HG02588 (cell line): ENCODE measurements at regions not wholly inside any gene's neighbourhood (a gene's known extent, or its start where the extent isn't known, plus 50 kb on each side); places are given as distances from the start of the nearest gene placed in this dataset.
"Not testable (repeated sequence)": the region's sequence is repeated elsewhere in the genome, so short reads cannot be mapped to it uniquely, and the experiment has no call there.

Experiments used
- ATAC-seq: cut with Tn5 transposase; IDR thresholded peaks from one replicate; pipeline ENCODE4 v1.9.1; 2021; ENCODE audit warnings: mild to moderate bottlenecking, moderate library complexity; ENCODE audit not compliant: unreplicated experiment

DNA sequence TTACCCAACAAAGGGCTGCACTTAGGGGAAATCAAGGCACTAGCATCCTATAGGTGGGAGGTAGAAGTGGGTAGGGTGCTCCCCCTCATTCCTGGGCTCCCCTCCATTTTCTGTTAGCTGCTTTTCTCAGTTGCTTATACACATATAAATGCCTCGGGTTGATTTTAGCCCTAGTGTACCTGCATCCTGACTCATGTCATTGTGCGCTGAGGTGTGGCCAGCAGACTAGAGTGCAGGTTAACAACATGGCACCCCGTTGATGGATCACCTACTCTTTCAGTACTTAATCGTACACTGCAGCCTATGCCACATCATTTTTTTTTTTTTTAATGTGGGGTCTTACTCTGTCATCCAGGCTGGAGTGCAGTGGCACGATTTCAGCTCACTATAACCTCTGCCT, 144.0 kb upstream of the ITGB1 start:
- no peak for ATAC-seq

DNA sequence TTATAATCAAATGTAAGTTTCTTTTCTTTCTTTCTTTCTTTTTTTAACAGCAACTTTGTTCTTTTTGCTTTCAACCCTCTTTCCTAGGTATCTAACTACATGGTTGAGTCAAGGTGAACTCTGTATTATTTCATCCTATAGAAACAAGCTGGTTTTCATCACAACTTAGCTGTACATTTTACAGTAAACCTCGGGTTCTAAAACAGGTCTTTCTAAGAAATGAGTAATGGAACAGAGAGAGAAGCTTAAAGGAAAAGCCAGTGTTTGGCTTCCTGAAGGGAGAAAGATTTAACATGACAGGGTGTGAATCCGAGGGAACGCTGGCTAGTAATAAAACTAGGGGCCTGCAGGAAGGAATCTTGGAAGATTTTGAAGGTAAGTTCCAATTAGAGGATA, 143.4 kb upstream of the ITGB1 start:
- ATAC-seq: no peak

DNA sequence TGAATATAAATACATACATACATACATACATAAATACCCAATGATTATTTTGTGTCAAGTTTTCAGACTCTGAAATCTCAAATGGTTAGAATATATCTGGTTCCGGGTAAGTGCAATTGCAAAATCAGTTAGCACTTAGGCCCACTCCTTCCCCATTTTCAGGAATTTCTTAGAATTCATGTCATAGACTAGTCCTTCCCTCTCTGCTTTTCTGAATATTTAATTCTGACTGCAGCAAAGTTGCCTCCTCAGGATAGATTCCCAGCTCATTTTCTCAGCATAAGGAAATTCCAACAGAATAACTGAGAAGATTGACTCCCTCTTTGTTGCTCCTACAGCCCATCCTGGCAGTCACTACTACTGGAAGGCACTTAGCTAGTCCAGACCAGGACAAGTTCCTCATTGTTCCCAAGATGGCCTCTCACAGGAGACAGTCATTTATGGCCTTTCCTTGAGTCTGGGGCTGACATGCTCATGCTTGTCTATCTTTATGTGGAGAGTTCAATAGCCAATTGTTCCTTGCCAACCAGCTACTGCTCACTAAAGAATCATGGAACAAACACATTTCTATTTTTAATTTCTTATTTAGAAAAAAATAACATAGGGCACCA, 142.9 kb upstream of the ITGB1 start:
- no peak for ATAC-seq

DNA sequence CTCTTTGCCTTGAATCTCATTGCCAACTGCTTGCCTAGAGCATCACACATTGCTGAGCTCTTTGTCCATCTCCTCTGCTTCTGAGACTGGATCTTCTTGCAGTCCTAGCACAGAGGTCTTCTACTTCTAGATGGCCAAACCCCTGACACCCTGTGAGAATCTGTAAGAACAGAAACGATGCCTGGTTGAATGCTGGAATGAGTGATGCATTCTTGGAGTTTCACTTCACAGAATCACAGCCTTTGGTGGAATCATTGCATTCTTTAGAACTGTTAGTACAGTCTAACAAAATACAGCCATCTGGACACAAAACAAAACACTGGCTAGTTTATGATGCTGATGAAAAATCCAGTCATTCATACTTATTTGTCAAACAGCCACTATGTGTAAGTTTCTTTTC, 141.7 kb upstream of the ITGB1 start:
- no peak for ATAC-seq

DNA sequence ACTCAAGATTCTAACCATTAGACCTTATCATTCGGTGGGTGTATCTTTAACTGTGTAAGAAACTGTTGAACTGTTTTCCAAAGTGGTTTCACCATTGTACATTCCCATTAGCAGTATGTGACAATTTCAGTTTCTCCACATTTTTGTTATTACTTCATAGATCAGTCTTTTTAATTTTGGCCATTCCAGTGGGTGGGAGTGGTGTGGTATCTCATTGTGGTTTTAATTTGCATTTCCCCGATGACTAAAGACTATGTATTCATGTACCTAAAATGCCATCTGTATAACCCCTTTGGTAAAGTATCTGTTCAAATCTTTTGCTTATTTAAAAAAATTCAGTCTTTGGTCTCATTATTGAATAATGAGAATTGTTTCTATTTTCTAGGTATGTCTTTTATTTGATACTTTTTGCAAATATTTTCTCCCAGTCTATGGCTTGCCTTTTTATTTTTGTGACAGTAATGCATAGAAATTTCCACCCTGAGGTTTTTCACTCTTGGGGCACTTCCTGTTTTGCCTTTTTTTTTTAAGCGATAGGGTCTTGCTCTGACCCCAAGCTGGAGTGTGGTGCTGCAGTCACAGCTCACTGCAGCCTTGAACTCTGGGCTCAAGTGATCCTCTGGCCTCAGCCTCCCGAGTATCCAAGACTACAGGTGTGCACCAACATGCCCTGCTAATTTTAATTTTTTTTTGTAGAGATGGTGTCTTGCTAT, 141.1 kb upstream of the ITGB1 start:
- no peak for ATAC-seq

DNA sequence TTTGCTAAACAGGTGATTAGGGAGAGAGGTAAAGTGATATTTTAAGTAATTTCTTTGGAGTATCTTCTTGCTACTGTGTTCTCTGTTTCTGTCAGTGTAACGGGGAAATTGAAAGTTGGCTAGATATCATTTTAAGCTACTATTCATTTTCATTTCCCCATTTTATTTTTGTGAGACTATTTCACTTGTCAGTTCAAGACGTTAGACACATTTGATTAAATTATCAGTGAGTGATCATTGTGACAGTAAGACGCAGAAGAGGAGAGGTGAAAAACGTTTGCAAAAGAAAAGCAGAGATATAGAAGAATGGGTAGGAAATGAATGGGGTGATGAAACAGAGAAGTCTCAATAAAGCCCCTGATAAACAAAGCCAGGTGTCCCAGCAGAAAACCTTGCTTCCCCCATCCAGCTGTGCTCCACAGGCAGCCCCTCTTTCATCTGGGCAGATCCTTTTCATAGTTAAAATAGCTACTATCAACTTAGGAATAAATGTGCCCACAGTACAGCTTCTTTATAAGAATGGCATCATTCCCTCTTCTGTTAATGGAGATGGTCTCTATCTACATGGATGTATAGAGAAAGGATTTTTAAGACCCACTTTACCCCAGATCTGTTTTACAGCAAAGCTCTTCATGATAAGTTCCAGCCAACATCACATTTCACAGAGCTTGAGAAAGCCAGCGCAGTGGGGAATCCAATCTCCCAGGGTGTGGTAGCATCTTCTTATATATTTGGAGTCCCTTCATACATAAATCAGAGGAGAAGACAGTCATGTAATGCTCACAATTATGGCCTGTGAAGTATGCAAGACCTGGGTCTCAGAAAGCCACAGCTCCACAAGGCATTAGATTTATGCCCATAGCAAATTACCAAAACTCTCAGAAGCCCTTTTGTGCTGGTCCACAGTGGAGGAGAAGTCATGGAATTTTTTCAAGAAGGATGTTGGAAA, 138.1 kb upstream of the ITGB1 start:
- ATAC-seq: no peak

DNA sequence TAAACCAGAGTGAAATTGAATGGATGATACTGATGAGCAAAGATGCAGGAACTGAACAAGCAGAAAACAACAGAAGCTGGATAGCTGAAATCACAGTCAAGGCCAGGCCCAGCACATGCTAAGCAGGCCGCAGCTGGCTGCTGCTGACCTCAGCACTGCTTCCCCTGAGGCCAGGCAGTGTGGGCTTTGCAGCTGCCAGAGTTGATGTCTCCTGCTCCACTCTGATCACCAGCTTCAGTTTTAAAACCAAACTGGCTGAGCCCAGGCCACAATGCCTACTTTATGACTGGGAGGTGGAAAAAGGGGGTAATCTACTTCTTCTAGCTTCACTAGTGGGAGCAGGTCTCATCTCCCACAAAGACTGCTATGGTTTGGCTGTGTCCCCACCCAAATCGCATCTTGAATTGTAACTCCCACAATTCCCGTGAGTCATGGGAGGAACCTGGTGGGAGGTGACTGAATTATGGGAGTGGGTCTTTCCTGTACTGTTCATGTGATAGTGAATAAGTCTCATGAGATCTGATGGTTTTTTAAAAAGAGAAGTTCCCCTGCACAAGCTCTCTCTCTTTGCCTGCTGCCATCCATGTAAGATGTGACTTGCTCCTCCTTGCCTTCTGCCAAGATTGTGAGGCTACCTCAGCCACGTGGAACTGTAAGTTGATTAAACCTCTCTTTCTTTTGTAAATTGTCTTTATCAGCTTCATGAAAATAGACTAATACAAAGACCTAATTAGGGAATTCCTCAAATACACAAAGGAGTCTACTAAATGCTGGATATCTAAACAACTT, 136.4 kb upstream of the ITGB1 start:
- ATAC-seq: no peak

DNA sequence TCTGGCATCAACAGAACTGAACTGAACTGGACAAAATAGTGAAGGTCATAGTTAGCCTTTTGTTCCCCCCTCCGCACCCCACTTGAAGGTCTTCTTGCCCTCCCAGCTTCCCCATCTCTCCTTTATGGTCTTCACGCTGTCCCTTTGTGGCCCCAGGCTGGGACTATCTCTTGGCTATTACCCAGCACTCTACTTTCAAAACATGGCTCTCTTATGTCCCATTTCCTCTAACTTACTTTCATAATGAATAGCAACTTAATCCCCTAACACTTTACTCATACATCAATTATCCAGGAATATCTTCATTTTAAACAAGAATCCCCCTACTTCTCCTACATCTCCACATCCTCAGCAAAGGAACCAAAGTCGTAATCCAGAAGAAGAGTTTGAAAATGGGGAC, 135.3 kb upstream of the ITGB1 start:
- peak; percentile 48 for ATAC-seq

DNA sequence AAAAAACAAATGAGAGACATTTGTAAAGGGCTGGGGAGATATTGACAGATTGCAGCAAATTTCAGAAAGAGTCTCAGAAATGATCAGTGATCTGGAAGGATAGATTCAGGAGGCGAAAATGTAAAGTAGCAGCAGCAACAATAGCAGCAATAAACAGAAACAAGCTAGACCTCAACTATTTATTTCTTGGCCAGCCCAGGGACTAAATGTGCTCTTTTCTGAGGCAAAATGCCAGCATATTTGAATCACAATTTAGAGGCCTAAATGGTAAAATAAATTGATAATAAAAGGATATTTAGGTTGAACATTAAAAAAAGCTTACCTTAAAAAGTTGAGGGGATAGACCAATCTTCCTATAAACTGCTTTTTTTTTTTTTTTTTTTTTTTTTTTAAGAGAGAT, 134.6 kb upstream of the ITGB1 start:
- no peak for ATAC-seq

DNA sequence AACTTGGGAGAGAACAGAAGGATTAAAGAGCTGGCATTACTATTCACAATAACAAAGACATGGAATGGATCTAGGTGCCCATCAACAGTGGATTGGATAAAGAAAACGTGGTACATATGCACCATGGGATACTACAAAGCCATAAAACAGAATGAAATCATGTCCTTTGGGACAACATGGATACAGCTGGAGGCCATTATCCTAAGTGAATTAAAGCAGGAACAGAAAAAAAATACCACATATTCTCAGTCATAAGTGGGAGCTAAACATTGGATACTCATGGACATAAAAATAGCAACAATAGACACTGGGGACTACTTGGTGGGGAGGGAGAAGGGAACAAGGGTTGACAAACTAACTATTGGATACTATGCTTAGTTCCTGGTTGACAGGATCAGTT, 133.2 kb upstream of the ITGB1 start:
- ATAC-seq: no peak

DNA sequence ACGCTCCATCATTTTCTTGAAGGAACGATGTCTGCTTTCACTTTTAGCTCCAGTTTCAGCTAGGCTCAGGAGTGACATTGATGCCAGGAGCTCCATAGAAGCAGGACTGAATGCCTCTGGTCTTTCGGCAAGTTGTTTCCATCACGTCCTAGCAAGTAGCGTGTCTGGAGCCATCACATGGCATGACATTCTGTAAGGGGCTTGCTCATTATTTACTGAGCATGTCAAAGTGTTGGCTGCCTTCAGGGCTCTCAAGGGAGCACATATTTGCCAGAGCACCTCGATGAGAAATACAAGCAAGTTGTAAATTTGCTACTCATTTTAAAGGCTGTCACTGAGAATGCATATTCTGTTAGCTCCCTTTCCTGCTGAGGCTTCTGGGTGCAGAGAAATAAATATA, 131.0 kb upstream of the ITGB1 start:
- ATAC-seq: no peak

DNA sequence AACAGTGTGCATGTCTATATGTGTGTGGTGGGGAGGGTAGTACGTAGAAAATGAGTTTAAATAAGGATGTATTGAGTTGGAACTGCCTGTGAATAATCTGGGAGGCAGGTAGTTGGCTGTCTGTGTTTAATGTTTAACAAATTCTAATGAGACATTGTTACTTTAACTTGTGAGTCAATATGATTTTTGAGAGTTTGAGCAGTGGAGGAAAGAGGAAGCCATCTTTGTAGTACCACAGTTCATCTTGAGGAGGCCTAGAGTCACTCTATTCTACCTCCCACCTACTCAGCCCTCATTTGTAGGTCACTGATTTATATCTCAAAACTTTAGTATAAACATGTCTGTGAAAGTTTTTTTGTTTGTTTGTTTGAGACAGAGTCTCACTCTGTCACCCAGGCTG, 129.9 kb upstream of the ITGB1 start:
- ATAC-seq: no peak

DNA sequence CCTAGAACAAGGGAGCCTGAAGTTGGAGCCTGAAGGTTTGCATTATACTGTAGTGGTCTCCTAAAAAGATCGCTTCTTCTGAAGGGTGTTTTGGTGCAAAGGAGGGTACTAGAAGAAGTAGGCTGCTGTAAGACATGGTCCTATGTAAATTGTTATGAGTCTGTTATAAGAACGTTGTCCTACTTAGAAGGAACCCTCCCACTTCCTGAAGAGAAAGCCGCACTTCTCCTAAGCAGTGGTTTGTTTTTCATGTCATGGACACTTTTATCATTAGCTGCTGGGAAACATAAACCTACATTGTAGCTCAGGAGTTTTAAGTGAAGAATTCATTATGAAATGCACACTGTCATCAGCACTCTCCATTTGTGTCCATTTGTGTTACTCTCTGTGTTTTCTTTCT, 129.1 kb upstream of the ITGB1 start:
- no peak for ATAC-seq

DNA sequence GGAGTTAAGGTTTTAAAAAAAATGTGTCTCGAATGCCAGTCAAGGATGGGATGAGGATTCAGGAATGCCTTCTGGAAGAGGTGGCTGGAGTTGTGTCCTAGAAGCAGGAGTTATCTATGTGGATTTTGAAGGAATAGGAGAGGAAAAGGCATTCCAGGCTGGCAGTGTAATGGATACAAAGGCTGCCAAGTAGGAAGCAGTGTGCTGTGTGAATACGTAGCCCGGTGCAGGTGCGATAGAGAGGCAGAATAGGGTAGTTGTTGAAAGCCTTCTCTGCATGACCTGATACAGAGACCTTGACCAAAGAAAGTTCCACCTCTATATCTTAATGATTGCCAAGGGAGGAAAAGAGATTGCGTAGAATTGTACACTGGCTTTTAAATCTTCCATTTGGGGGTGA, 128.1 kb upstream of the ITGB1 start:
- no peak for ATAC-seq

DNA sequence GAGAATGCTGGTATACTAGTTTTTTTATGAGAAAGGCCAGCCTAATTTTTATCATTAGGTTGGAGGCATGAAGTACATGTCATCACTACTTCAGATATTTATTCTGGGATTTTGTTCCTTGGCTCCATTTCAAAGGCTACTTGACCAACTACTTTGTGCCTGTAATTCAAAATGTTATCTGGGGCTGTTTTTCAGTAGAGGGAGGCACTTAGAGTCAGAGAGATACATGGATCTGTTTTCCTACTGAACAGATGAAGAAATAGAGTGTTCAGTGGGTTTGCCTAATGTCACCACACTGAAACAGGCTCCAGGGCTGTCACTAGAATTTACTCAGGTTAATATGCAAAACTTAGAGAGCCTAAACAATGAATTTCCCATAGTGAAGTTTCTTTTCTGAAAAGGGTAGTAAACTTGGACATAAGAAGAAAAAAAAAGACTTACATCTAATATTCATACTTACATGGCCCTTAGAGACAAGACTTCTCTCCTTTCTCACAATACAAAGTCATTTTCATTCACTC, 127.3 kb upstream of the ITGB1 start:
- no peak for ATAC-seq

DNA sequence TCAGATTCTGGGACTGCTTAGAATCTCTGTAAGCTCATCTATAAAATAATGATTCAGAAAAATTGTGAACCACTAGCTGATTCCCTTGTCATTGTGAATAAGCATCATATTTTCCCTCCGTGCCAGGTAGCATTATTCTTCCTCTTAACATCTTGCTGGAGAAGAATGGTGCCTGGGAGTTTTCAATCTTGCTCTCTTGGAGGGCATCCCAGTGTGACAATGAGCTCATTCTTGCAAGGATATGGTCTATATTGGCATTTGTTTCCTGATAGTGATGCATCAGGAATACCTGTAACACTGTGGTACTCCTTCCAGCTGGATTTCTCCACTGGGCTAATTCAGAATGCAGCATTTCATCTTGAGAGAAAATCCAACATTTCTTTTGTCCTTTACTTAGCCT, 126.4 kb upstream of the ITGB1 start:
- no peak for ATAC-seq

DNA sequence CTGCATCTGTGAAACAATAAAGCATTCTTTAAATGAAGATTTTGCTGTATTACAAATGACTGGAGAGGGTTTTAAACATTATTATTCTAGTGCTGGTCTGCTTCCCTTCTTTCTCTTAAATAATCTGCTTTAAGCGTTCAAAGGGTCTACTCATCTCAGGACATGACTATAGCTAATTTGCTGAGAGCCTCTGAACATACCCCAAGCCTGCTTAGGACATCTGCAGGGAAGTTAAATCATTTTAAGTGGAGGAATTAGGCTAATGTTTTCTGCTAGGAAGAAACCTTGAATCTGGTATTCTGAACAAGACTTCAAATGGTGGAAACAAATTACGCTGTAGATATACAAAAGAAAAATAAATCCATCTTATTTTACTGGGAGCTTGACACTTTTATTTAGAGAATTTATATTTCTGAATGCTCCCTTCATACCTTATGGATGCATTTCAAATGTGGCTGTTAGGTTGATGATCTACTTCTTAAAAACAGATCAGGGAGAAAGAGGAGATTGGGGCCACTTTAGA, 124.4 kb upstream of the ITGB1 start:
- no peak for ATAC-seq

DNA sequence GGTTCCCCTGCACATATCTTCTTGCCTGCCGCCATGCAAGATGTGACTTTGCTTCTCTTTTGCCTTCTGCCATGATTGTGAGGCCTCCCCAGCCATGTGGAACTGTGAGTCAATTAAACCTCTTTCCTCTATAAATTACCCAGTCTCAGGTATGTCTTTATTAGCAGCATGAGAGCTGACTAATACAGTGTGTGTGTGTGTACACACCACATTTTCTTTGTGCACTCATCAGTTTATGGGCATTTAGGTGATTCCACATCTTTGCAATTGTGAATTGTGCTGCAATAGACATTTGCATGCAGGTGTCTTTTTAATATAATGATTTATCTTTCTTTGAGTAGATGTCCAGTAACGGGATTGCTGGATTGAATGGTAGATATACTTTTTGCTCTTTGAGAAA, 122.4 kb upstream of the ITGB1 start:
- not testable (repeated sequence) for ATAC-seq

DNA sequence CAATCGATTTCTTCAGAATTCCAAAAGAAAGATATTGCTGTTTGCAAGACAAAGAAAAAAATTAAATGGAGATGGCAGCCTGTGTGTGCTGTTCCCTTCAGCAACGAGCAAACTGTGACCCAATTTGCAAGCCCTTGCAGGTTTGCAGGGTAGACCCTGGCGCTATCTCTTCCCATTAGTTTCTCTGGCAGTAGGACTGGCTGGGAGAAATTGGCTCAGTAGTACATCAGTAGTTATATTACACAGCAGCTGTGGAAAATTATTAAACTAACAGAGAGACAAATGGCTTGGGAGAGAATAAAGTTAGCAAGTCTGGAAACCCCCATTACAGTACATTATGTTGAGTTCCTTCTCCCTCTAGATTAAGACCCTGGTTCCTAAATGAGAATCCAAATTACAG, 116.4 kb upstream of the ITGB1 start:
- no peak for ATAC-seq

DNA sequence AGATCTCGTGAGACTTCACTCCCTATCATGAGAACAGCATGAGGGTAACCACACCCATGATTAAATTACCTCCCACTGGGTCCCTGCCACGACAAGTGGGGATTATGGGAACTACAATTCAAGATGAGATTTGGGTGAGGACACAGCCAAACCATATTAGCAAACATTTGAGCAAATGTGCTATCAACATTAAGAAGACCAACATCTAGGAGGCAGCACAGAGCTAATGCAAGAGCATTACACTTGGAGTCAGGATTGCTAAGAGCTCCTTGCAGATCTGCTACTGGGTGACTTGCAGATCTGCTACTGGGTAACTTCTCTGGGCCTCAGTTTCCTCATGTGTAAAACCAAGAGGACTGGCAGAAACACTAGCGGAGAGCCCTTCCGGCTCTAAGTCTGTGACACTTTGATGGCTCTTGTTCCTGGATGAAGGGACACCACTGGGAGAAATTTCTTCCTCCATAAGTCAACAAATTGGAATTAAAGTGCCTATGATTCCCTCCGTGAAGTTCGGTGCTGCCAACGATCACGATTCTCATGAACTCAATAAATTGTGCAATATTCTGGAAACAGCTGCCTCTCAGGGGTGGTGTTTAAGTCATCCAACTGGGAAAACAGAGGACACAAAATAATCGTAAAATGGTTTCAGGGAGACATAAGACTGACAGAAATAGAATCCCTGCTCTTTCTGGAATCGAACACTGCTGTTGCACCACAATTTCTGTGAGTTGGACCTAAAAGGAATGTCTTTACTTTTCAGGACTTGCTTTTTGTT, 115.8 kb upstream of the ITGB1 start:
- no peak for ATAC-seq
